ENCODE measurements at regions not wholly inside any gene's neighbourhood (a gene's known extent, or its start where the extent isn't known, plus 50 kb on each side); places are given as distances from the start of the nearest gene placed in this dataset.

- H3K4me1 ChIP-seq (ENCODE audit: control insufficient read depth, extremely low read depth, insufficient read depth, low read length), result no peaks in the 10 kb centered on the region
- H3K4me2 ChIP-seq (ENCODE audit: insufficient read depth, low read length), result no peak overlapping the region
- no peak overlapping the region for H3K4me3 ChIP-seq (replicated peaks in 1 of 3; ENCODE audit: insufficient read depth in 1 of 3, low read depth in 1 of 3, low read length in 3 of 3)
- no peaks in the 10 kb centered on the region for H3K9me3 ChIP-seq (replicated peaks; ENCODE audit: control insufficient read depth, insufficient read depth, low read length)
- intact Hi-C loops (cut with micrococcal nuclease), result no loop called here
- no peaks in the 10 kb centered on the region for H3K79me2 ChIP-seq (ENCODE audit: control insufficient read depth, insufficient read depth, low read length)
- no peaks in the 10 kb centered on the region for H3K36me3 ChIP-seq (ENCODE audit: control insufficient read depth in 2 of 2, extremely low read depth in 1 of 2, insufficient read depth in 2 of 2, low read length in 2 of 2)
- no TSS peak for BruUV-seq (replicated peaks)
- dilution Hi-C loops (cut with MboI; ENCODE audit: extremely low pct_ligation_motif_present, low sequenced_read_pairs), result no loop called here
- peaks cover 4 to 8% of the 10 kb centered on the region in 2 experiments for H3K27me3 ChIP-seq (ENCODE audit: control insufficient read depth in 2 of 2, insufficient read depth in 2 of 2, low read length in 2 of 2)
- ChIA-PET POLR2A (no interaction called here), CTCF (interaction anchor here (1.0 to 1.5 kb wide), 5 partner anchors 9 to 237 kb away, joined by 3 to 4 read pairs (median 3); no protein-coding TSS in a partner anchor)
- no peak overlapping the region for H2AFZ ChIP-seq (ENCODE audit: low read depth, low read length)
- no peak for TF ChIP-seq EZH2 (IDR thresholded peaks at IDR 0.05; ENCODE audit: borderline replicate concordance, low read depth, low read length, severe bottlenecking)
- no peak for TF ChIP-seq JUN (IDR thresholded peaks at IDR 0.05; ENCODE audit: borderline replicate concordance, insufficient read depth, insufficient read length, low read depth)
- TF ChIP-seq FOS (IDR thresholded peaks at IDR 0.05; ENCODE audit: borderline replicate concordance, insufficient read depth, low read length), result no peak
- no peak for TF ChIP-seq GATA2 (IDR thresholded peaks at IDR 0.05; ENCODE audit: insufficient read depth, insufficient read length, low read depth, low read length)
- TF ChIP-seq, protein P1, sequence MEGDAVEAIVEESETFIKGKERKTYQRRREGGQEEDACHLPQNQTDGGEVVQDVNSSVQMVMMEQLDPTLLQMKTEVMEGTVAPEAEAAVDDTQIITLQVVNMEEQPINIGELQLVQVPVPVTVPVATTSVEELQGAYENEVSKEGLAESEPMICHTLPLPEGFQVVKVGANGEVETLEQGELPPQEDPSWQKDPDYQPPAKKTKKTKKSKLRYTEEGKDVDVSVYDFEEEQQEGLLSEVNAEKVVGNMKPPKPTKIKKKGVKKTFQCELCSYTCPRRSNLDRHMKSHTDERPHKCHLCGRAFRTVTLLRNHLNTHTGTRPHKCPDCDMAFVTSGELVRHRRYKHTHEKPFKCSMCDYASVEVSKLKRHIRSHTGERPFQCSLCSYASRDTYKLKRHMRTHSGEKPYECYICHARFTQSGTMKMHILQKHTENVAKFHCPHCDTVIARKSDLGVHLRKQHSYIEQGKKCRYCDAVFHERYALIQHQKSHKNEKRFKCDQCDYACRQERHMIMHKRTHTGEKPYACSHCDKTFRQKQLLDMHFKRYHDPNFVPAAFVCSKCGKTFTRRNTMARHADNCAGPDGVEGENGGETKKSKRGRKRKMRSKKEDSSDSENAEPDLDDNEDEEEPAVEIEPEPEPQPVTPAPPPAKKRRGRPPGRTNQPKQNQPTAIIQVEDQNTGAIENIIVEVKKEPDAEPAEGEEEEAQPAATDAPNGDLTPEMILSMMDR (IDR thresholded peaks at IDR 0.05; ENCODE audit: extremely low read depth in 1 of 2, insufficient read depth in 1 of 2, low read depth in 1 of 2, low read length in 2 of 2), result no peak
- no peak for TF ChIP-seq POLR2A (IDR thresholded peaks at IDR 0.05; ENCODE audit: low read depth, low read length)
- FAIRE-seq (no peak), DNase-seq (ENCODE audit: low read depth, low spot score) (no peak)
- H3K27ac ChIP-seq (ENCODE audit: insufficient read depth, low read depth, low read length), result no peak overlapping the region
- no peak overlapping the region for H3K9ac ChIP-seq (replicated peaks; ENCODE audit: extremely low read depth, insufficient read depth, low read length)
- H4K20me1 ChIP-seq (replicated peaks; ENCODE audit: control insufficient read depth, extremely low read depth, insufficient read depth, low read length), result no peaks in the 10 kb centered on the region
- no peaks in the 10 kb centered on the region for H3K9me1 ChIP-seq (replicated peaks; ENCODE audit: control insufficient read depth, extremely low read depth, insufficient read depth, low read length)
These were observed 263.0 kb downstream of the B3GLCT start for GRCh38 chr13:31462766-31463165.

Data from endothelial cell of umbilical vein (primary cell).